ENCODE measurements at regions not wholly inside any gene's neighbourhood (a gene's known extent, or its start where the extent isn't known, plus 50 kb on each side); places are given as distances from the start of the nearest gene placed in this dataset.

DNA sequence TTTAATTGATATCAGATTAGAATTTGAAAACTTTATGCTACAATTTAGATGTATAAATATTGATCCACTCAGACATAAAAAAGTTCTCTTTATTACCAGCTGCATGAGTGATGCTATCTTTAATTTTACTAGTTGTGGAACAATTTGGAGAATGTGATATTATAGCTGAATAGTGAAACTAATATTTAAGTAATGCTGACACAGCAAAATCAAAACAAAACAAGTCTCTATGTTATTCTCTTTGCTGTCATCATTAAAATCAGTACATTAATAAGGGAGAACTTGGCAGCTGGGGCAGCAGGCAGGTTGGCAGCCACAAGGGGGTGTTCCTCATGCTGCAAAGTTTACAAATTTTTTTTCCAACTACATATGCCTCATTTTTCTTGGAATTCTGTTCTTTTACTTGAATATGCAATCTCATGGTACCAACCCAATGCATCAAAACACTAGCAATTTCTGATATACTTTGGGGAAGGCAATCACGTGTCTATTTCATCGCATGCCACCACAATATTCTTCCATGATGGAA lies 585.3 kb downstream of the FGF9 start:
- H4K8ac ChIP-seq (replicated peaks; ENCODE audit: insufficient read length, low read depth, low read length): no peak overlapping the region
- H2BK20ac ChIP-seq (ENCODE audit: low read depth, low read length, poor library complexity, severe bottlenecking): no peak overlapping the region
- no peaks in the 10 kb centered on the region for H3K79me1 ChIP-seq (ENCODE audit: insufficient read depth, low read depth, low read length, poor library complexity, severe bottlenecking)
- H4K91ac ChIP-seq (ENCODE audit: insufficient read length, low read depth, low read length): no peak overlapping the region
- H3K56ac ChIP-seq (ENCODE audit: insufficient read length, low read depth, low read length): no peak overlapping the region
- H4K5ac ChIP-seq (ENCODE audit: insufficient read length, low read depth, low read length): no peak overlapping the region
- no peak overlapping the region for H3K27ac ChIP-seq (ENCODE audit: insufficient read length, low read depth, low read length)
- H3K14ac ChIP-seq (ENCODE audit: insufficient read depth, low read length): no peak overlapping the region
- H3K27me3 ChIP-seq (ENCODE audit: insufficient read depth, low read length): no peaks in the 10 kb centered on the region
- no peak overlapping the region for H3K23ac ChIP-seq (ENCODE audit: insufficient read length, low read depth, low read length)
- no peak overlapping the region for H2BK120ac ChIP-seq (ENCODE audit: low read depth, low read length, poor library complexity, severe bottlenecking)
- Mint-ChIP-seq H3K27me3 (ENCODE audit: low read depth) (no peaks in the 10 kb centered on the region), H3K4me1 (no peaks in the 10 kb centered on the region), H3K9me3 (no peaks in the 10 kb centered on the region), H3K36me3 (ENCODE audit: insufficient read depth in 1 of 3, low read depth in 3 of 3) (no peaks in the 10 kb centered on the region), H3K27ac (no peak overlapping the region), H3K4me3 (no peak overlapping the region)
- WGBS (ENCODE audit: extremely low coverage, insufficient read length, low lambda C conversion rate): no CpG with 5 or more reads among the region's 2 CpGs
- no peaks in the 10 kb centered on the region for H4K20me1 ChIP-seq (ENCODE audit: control insufficient read depth, insufficient read depth, insufficient read length)
- no peaks in the 10 kb centered on the region for H3K79me2 ChIP-seq (ENCODE audit: insufficient read depth, low read length)
- H2BK12ac ChIP-seq (ENCODE audit: insufficient read length, low read depth, low read length): no peak overlapping the region
- no peak for DNase-seq
- H3T11ph ChIP-seq (ENCODE audit: low read length): no peak overlapping the region
- peak; percentile 65 for TF ChIP-seq CTCF (conservative IDR thresholded peaks at IDR 0.05)
- no peaks in the 10 kb centered on the region for H3K4me1 ChIP-seq (ENCODE audit: insufficient read depth, low read length)
- H2AK5ac ChIP-seq (ENCODE audit: insufficient read length, low read length): no peak overlapping the region
- H3K23me2 ChIP-seq (ENCODE audit: insufficient read length, low read depth, low read length, poor library complexity, severe bottlenecking): no peaks in the 10 kb centered on the region
- no peak overlapping the region for H2BK15ac ChIP-seq (ENCODE audit: low read depth, low read length)
- no peak overlapping the region for H2AFZ ChIP-seq (ENCODE audit: low read length)
- H3K18ac ChIP-seq (ENCODE audit: insufficient read length, low read depth, low read length): no peak overlapping the region
- H3K9ac ChIP-seq (ENCODE audit: extremely low read depth, insufficient read length, low read length): no peak overlapping the region
- no peak overlapping the region for H3K4me2 ChIP-seq (ENCODE audit: insufficient read depth, insufficient read length, low read length)
- no peaks in the 10 kb centered on the region for H3K9me3 ChIP-seq (ENCODE audit: control insufficient read depth, low read depth, low read length)
- H3K4ac ChIP-seq (ENCODE audit: low read depth, low read length): no peak overlapping the region
- H2BK5ac ChIP-seq (ENCODE audit: insufficient read length, low read length): no peak overlapping the region
